GM12892 (cell line): ENCODE measurements at regions not wholly inside any gene's neighbourhood (a gene's known extent, or its start where the extent isn't known, plus 50 kb on each side); places are given as distances from the start of the nearest gene placed in this dataset.

Experiments
- POLR2A ChIP-seq: IDR thresholded peaks from 2 replicates; pipeline ENCODE4 v1.6.1; 2011; ENCODE audit warnings: low read depth, low read length, control low read depth
- POLR2AphosphoS5 ChIP-seq: IDR thresholded peaks from 2 replicates; pipeline ENCODE4 v1.6.1; 2011; ENCODE audit warnings: low read depth, low read length, control low read depth
- TAF1 ChIP-seq: IDR thresholded peaks from 2 replicates; pipeline ENCODE4 v1.6.1; 2011; ENCODE audit warnings: low read depth, mild to moderate bottlenecking, control low read depth, low read length, borderline replicate concordance

DNA sequence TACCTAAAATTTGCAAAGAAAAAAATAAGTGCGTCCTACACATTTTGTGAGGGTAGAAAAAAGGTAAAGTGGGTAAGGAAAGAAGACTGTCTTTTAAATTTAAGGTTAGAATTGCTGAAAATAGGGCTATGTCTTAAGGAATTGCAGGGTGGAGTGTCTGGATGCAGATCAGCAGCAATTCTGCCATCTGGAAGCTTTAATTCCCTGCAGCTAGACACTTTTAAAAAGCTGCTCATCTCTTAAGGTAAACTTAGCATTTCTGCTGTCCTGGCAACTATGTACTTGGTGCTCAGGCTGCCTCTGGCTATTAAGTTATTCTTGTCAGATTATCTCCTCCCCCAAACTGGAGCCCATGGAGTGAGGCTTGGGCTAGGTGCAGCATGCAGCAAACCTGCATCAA lies 420.2 kb downstream of the SI start:
- TF ChIP-seq POLR2AphosphoS5 (no peak), TAF1 (no peak), POLR2A (no peak)
